Adrenal gland (tissue), 5 donors: ENCODE measurements at regions not wholly inside any gene's neighbourhood (a gene's known extent, or its start where the extent isn't known, plus 50 kb on each side); places are given as distances from the start of the nearest gene placed in this dataset.

ENCODE experiments used
- POLR2A ChIP-seq, 2 donors: fragments of 450-650 bp; IDR thresholded peaks; one replicate each; pipeline ENCODE4 v1.6.1; 2017; ENCODE audit warnings: antibody characterized with exemption in 2 of 2, mild to moderate bottlenecking in 2 of 2, moderate library complexity in 1 of 2
- TF ChIP-seq, protein P1 (sequence below), 6 experiments: fragments of 450-650 bp in 4 of 6; fragments of 200-600 bp in 2 of 6; sonication (generic) in 1 of 6; IDR thresholded peaks; 1 replicate in 5 of 6; 2 replicates in 1 of 6; pipeline versions ENCODE4 v1.5.1 to v1.8.0; 2016 to 2021; ENCODE audit warnings: antibody characterized with exemption in 6 of 6, mild to moderate bottlenecking in 2 of 6, moderate library complexity in 1 of 6
- donor health status: DM: no; HTN: no; CAD: no.

GRCh38 chr20:6558341-6558740, 209.1 kb upstream of the BMP2 start:
- TF ChIP-seq, protein P1, sequence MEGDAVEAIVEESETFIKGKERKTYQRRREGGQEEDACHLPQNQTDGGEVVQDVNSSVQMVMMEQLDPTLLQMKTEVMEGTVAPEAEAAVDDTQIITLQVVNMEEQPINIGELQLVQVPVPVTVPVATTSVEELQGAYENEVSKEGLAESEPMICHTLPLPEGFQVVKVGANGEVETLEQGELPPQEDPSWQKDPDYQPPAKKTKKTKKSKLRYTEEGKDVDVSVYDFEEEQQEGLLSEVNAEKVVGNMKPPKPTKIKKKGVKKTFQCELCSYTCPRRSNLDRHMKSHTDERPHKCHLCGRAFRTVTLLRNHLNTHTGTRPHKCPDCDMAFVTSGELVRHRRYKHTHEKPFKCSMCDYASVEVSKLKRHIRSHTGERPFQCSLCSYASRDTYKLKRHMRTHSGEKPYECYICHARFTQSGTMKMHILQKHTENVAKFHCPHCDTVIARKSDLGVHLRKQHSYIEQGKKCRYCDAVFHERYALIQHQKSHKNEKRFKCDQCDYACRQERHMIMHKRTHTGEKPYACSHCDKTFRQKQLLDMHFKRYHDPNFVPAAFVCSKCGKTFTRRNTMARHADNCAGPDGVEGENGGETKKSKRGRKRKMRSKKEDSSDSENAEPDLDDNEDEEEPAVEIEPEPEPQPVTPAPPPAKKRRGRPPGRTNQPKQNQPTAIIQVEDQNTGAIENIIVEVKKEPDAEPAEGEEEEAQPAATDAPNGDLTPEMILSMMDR (IDR thresholded peaks at IDR 0.05), result no peak
- no peak for TF ChIP-seq POLR2A (IDR thresholded peaks at IDR 0.05)
